HG03432 (cell line): ENCODE measurements at regions not wholly inside any gene's neighbourhood (a gene's known extent, or its start where the extent isn't known, plus 50 kb on each side); places are given as distances from the start of the nearest gene placed in this dataset.
"Not testable (repeated sequence)": the region's sequence is repeated elsewhere in the genome, so short reads cannot be mapped to it uniquely, and the experiment has no call there.

Source experiments
- ATAC-seq: cut with Tn5 transposase; IDR thresholded peaks from one replicate; pipeline ENCODE4 v1.9.1; 2021; ENCODE audit warnings: mild to moderate bottlenecking, moderate library complexity; ENCODE audit not compliant: unreplicated experiment

- ATAC-seq, result no peak
These were observed 288.7 kb upstream of the DSEL start for GRCh38 chr18:67805261-67805660.

DNA sequence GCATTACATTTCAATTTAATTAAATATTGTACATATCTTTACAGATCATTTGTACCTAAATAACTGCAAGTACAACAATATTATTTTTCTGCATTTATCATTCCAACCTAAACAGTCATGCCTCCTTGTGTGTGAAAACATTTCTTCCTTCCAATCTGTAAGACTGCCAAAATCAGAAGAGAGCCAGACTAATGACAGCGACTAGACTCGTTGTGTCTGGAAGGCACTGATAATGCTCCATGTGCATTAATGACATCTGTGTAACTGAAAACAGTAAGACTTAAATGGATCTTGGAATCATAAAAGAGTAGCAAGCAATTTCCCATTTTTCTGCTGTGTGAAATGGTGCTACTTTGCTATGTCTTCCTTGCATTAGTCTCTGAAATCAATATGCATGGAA lies 278.0 kb upstream of the DSEL start:
- no peak for ATAC-seq

DNA sequence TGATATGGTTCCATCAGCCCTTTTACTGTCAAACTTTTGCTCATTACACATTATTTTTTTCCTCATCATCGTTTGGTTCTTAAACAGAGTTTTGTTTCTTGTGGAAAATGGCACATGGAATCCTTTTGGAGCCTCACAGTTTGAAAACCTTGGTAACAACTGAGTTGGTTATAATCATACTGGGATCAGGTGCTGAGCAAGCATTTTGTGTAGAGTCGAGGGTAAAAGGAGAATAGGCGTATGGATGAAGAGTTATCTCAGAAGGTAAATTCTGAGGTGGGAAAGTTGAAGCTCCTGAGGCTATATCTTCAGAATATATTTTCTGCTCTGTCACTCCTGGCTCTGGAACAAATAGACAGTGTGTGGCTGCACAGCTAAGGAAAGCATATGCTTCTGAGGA lies 274.0 kb upstream of the DSEL start:
- ATAC-seq, result no peak

GRCh38 chr18:67789165-67789545 lies 272.6 kb upstream of the DSEL start:
- ATAC-seq, result no peak

GRCh38 chr18:67788310-67789164 lies 272.0 kb upstream of the DSEL start:
- no peak for ATAC-seq

GRCh38 chr18:67783196-67783946 lies 266.9 kb upstream of the DSEL start:
- ATAC-seq, result no peak

DNA sequence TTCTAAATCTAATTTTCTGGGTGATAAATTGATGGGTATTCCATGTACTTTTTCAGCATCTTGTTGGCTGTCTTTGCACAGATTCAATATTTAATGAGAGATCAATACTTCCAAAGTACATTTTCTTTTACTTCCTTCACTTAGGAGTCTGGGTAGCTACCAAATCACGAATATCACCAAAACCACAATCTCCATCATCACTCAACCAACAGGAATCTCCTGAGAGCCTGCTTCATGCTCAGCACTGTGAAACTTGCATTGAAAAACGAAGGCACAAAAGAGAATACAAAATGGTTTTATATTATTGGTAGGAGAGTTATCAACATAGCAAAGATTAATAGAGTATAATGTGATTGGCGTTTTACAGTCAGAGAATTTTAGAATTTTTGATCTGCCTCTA lies 261.5 kb upstream of the DSEL start:
- no peak for ATAC-seq

DNA sequence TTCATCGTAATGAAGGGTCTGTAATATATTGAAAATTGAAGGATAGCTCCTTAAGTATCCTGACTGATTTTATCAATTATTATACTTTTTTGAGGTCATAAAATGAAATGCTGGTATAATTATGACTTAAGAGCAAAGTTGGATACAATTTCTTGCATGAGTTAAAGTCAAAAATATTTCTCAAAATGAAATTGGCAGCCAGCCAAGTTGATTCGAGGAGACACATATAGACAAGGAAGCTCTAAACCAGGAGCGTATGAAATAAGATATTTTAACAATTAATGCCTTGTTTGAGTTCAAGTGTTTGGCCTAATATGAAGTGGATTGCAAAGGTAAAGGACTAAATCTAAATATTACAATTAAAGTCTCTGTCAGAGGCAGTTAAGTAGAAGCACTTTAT lies 260.4 kb upstream of the DSEL start:
- no peak for ATAC-seq

- ATAC-seq, result no peak
These were observed 254.8 kb upstream of the DSEL start for GRCh38 chr18:67771271-67771670.

DNA sequence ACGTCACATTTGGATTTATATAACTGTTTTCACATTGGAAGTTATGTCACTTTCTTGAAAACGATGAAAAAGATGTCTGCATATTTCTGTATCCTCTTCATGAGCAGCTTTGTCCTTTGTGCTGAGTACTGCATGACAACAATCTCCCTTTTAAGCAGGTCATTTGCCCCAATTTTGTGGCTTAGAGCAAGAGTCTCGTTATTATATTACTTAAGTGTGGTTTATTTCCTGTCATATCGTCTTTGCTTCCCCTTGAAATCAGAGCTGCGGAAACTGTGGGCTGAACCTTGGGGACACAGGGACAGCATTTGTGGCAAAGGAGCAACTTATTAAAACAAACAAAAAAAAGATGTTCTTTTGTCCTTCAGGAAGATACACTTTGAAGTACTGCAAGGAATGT lies 254.0 kb upstream of the DSEL start:
- ATAC-seq, result no peak

GRCh38 chr18:67766930-67767329 lies 250.4 kb upstream of the DSEL start:
- ATAC-seq, result peak; percentile 87

GRCh38 chr18:67752211-67752610 lies 235.7 kb upstream of the DSEL start:
- not testable (repeated sequence) for ATAC-seq

- no peak for ATAC-seq
These were observed 226.4 kb upstream of the DSEL start for GRCh38 chr18:67742954-67743353.

- no peak for ATAC-seq
These were observed 226.0 kb upstream of the DSEL start for GRCh38 chr18:67742525-67742924.

- ATAC-seq, result no peak
These were observed 219.0 kb upstream of the DSEL start for GRCh38 chr18:67735506-67735905.

DNA sequence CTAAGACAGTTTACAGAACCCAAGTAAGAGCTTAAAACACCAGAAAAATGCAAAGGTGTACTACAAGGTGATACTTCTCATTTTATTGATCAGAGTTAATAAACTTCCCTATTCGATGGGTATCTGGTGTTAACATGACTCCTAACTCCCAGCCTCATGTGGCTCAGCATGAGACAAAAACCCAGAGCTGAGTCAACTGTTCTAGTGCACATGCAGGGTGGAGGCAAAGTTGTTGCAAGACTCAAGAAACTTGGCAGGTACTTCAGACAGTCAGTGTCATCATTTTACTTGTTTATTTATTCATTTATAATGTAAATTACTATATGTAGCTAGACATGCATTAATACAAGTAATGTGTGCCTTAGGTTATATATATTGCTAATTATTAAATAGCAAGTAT lies 216.6 kb upstream of the DSEL start:
- no peak for ATAC-seq

GRCh38 chr18:67731851-67732250 lies 215.3 kb upstream of the DSEL start:
- ATAC-seq, result no peak

- no peak for ATAC-seq
These were observed 214.4 kb upstream of the DSEL start for GRCh38 chr18:67730886-67731285.

DNA sequence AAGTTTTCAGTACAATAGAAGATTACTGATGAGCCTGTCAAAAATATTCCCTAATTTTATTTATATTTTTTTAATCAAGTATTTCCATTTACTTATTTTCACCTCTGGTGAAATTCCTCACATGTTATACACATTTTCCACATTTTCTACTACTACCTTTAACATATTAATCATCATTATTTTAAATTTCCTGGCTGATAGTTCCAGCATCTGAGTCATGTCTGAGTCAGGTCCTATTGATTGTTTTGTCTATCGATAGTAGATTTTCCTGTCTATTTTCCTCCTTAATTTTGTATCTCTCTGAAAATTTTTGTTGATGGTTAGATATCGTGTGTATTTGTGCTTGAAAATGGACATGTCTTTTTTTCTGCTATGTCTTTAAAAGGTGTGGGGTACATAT lies 211.8 kb upstream of the DSEL start:
- ATAC-seq, result no peak

DNA sequence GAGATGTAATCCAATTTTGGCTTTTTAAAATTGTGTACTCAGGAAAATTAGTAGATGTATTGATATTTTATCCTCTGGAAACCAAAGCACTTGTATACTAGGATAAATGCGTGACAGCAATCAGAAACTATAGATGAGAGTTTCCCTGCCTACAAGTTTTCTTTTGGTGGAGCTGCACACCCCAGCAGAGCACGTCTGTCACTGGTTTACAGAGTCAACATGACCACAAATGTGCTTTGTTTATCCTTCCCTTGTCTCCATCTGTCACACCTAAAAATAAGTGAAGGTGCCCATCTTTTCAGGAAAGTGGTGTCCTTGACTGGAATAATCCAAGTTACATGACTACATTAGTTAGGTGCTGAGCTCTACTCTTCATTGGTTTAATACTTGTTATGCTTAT lies 210.4 kb upstream of the DSEL start:
- ATAC-seq, result peak; percentile 77

- ATAC-seq, result no peak
These were observed 201.3 kb upstream of the DSEL start for GRCh38 chr18:67717800-67718199.

DNA sequence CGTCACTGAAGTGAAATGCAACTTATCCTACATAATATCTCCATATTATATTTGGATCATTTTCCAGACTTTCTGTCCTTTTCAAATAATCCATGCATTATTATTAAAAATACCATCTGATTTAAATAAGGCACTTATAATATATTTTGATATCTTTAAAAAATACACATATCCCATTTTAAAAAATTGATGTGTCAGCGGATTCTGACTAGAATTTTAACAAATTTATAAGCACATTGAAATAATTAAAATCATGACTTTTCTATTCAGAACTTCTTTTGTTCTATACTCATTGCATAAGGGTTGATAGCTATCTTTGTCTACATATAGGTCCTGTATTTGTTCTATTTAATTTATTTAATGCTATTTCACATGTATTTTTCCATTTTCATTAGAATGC lies 199.0 kb upstream of the DSEL start:
- ATAC-seq, result no peak
